Fibroblast of skin of left biceps (primary cell): ENCODE measurements at regions not wholly inside any gene's neighbourhood (a gene's known extent, or its start where the extent isn't known, plus 50 kb on each side); places are given as distances from the start of the nearest gene placed in this dataset.
A peak's percentile ranks its signal among the peaks of the same experiment; 100 is the strongest.

ENCODE experiments used
- DNase-seq, 2 experiments: peaks; one replicate each; pipeline ENCODE4 v3.0.0-alpha.2; 2013; ENCODE audit warnings: low read depth in 2 of 2

DNA sequence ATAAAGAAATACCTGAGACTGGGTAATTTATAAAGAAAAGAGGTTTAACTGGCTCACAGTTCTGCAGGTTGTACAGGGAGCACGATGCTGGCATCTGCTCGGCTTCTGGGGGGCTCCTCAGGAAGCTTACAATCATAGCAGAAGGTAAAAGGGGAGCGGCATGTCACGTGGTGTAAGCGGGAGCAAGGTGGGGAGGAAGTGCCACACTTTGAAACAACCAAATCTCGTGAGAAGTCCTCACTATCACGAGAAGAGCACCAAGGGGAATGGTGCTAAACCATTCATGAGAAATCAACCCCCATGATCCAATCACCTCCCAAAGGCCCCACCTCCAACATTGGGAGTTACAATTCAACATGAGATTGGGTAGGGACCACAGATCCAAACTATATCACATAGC lies 67.7 kb downstream of the AKR1B1 start:
- DNase-seq = no peak

DNA sequence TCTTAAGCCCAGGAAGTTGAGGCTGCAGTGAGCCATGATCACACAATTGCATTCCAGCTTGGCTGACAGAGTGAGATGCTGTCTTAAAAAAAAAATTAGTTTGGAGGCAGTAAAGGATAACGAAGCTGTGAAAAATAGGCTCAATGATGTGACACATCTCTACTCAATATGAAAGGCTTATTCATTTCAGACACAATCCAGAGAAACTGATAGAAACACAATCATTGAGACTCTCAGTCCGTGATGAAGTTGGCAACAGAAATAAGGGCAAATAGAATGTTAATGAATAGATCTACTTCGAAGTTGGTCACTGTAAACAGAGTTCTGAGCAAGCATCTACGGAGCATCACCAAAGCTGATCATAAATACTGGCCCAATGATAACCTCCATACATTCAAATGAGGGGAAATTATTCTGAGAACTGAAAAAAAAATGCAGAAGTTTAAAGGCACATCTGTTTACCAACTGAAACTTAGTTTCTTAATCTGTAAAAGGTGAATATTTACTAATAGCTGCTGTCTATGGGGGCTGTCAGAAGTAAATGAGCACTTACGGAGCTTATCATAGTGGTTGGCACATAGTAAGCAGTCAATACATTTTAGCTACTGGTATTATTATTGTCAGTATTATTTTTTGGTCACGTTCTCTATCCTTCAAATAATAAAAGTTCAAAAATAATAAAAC lies 70.4 kb downstream of the AKR1B1 start:
- DNase-seq = no peak

DNA sequence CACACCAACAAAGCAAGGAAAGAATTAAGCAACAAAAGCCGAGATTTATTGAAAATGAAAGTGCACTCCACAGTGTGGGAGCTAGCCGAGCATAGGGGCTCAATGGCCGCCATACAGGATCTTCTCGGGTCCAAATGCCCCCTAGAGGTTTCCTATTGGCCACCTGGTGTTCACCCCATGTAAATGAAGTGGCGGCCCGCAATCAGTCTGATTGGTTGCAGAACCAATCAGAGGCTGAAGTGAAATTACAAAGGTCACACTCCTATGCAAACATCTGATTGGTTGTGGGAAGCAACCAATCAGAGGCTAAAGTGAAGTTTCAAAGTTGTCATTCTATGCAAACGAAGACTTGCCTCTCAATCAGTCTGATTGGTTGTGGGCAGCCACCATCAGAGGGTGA lies 61.8 kb upstream of the SLC35B4 start:
- DNase-seq = no peak

DNA sequence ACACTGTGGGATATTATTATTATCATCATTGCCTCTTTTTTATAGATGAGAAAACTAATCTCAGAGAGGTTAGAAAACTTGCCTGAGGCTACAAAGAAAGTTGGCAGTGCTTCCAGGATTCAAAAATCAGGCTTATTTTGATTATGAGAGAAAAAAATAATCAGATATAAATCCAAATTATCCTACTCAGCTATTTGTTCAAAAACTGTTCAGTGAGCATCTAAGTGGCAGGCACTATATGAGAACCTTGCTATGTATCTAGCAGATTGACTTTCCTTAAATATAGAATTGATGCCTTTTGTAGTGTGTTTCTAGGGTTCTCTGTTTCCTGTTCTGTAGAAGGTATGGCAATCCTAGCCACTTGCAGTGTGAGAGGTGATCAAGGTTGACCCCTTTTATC lies 60.0 kb upstream of the SLC35B4 start:
- DNase-seq = no peak

DNA sequence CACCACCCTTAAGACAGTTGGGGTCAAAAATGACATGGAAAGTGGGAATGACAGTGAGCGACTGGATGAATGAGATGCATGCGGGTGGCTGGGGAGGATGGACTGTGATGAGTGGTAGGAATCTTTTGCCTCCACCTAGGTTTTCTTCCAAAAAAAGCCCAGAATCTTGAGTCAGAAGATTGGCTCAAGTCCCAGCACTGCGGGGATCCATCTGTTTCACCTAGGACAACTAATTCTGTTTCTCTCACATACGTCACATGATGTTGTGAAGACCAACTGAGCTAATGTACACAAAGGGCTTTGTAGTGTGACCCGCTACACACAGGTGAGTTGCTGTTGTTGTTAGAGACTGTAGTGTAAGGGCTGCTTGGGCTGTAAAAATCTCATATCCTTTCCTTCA lies 58.5 kb upstream of the SLC35B4 start:
- no peak for DNase-seq

DNA sequence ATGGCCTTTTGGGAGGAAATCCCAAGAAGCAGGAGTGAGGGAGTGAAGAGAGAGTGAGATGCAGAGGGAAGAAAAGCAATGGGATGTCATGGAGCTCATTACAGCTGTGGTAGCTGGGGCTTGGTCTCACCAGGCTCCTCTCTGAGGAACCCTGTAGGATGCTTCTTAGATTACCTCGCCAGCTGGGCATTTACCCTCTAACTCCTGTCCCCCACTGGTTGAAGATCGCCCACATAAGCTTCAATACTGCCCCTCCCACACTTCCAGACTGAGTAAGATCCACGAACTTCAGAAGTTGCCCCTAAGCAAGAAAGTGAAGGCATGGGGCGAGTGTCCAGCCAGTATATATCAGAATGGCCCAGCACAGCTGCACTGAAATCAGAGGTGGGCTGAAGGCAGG lies 58.1 kb upstream of the SLC35B4 start:
- DNase-seq = no peak

DNA sequence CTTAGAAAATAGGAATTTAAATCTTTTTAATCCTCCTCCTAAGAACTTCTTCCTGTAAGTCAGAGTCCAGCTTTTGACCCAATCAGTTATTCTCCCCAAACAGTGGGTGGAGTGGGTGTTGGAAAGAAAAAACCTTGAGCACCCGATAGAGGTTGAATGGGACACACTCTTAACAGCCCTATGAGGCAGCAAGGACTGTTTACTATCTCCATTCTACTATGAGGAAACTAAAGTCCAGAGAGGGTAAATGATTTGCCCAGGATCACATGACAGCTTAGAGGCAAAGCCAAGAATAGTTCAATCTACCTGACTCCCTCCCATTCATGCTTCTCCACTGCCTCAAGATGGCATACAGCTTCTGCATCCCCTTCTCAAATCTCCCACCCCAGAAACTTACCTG lies 57.6 kb upstream of the SLC35B4 start:
- no peak for DNase-seq

DNA sequence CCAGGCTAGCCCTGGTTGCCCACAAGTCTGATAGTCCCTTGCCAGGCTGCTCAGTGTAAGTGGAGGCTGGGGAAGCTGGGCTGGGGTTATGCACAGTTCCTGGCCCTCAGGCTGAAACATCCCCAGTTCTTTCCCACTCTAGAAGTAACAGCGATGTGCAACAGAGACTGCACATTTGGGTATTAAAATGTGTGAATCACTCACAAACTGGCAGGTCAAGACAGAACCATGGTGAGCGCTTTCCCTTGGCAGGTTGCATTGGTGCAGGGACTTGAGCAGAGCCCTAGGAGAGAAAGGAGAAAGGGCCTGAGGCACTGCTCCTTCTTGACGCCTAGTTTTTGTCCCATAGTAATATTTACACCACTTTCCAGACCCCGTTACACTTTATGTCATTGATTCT lies 56.1 kb upstream of the SLC35B4 start:
- DNase-seq = no peak

DNA sequence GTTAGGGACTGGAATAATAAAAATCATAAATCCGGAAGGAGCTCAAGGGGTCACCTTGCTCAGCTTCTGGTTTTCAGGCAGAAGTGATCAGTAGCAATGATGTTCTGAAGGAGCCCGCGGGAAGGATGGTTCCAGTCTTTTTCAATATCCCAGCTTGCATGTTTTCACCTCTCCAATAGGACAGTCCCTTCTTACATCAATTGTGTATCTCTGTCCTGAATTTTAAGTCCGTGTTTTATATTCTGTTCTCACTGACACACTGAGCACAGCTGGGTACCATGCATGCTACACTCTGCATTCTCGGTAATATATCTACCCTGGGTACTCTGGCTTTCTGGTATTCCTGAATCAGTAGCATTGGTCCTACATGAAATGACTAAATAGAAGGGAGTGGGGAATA lies 55.2 kb upstream of the SLC35B4 start:
- no peak for DNase-seq

DNA sequence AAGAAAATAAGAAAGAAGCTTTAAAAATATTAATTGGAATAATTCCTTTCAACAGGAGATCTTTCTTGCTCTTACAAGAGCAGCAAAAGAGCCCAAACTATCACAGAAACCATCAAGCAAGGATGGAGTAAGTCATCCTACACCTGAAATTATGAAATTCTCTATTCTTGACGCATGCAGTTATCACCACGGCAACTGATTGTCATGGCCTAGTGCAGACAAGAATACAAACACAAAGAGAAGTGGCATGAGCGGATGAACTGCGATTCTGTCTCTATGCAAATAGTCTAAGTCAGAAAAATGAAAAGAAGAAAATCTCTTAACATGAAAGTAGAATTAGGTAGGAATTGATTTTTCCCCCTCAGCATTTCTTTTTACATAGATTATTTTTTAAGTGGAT lies 54.8 kb upstream of the SLC35B4 start:
- no peak for DNase-seq

DNA sequence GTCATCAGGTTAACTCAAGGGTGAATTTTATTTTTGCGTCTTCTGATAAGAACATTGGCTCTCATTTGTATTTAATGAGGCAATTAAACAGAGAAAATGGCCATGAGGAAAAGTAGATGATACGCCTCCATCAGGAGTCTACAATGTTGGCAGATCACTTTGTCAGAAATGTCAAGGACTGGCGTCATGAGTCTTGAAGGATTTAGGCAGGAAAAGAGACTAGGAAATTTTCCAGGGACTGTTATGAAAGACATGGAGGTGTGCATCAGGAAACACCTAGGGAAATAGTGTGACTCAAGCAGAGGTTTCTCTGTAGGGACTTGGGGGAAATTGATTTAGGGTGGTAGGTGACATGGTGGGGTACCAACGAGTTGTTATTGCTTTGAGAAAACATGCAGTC lies 53.4 kb upstream of the SLC35B4 start:
- DNase-seq = no peak

DNA sequence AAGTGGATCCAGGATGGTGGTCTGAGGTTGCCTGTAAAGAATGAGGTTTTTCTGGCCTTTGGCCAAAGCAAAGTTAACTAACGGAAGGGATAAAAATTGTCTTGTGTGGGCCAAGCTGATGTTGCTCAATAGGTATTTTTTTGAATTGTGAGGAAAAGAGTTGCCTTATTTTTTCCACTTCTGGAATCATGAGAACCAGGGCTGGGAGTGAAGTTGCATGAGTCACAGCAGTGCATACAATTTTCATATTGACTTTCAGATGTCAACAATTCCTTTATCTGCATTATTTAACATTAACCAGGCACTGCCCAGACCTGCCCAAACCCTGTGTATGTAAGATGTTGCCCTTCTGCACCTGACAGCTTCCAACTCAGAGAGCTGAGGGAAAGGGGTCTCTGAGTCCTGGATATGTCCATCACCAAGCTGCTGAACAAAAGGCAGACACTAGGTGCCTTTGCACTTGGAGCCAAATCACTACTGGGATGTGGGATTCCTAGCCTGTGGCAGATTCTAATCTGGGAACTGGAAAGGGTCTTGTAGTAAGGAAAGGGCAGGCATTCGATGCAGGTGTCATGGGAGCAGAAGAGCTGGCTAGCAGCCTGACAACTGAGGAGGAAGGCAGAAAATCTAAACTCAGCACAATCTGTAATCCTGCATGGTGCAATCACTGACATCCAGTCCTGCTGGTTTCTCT lies 52.3 kb upstream of the SLC35B4 start:
- DNase-seq = peak; percentile 42 to 61

DNA sequence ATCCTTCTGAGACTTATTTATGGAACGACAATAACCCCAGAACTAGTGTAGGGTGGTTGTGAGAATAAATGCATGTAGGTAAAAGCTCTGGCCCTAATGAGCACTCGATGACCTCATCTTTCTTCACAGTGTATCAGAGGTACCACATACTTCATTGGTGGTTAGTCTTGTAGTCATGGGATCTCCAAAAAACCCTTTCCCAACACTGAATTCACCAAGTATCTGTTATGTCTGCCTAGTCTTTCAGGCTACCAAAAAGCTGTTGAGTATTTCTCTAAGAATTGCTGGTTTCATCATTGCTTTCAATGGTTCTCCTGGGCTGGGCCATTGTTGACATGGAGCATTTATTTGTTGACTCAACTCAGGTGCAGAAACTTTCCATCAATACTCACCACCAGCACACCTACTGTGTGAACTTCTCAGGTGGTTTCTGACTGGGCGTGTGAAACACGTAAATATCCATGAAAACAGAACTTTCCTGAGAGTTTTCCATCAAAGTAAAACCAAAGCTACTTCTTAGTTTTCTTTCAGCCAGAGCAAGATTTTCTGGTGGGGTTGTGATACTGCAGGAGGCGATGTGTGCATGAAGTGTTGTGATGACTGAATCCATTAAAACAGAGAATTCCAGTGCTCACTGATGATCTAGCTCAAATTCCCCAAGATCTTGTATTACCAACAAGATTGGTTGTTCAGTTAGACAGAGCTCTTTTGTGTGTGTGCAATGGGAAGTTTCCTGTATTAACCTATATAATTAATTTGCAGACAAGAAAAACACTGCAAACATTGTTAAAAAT lies 51.4 kb upstream of the SLC35B4 start:
- DNase-seq = no peak
